Mesothelial cell of epicardium (in vitro differentiated cells): ENCODE measurements at regions not wholly inside any gene's neighbourhood (a gene's known extent, or its start where the extent isn't known, plus 50 kb on each side); places are given as distances from the start of the nearest gene placed in this dataset.

Experiments
- DNase-seq, 2 experiments: peaks; one replicate each; pipeline ENCODE4 v3.0.0; 2021; ENCODE audit warnings: low spot score in 2 of 2; ENCODE audit not compliant: unreplicated experiment in 2 of 2
- H3K27ac Mint-ChIP-seq: 2 replicates; pipeline ENCODE4 v1.8.0; 2021; ENCODE audit warnings: mixed read lengths
- H3K27me3 Mint-ChIP-seq: 2 replicates; pipeline ENCODE4 v1.8.0; 2021; ENCODE audit warnings: low read depth, mixed read lengths
- H3K36me3 Mint-ChIP-seq: 2 replicates; pipeline ENCODE4 v1.8.0; 2021; ENCODE audit warnings: mixed read lengths
- H3K4me1 Mint-ChIP-seq: 2 replicates; pipeline ENCODE4 v1.8.0; 2021; ENCODE audit warnings: mixed read lengths
- H3K4me3 Mint-ChIP-seq: 2 replicates; pipeline ENCODE4 v1.8.0; 2021; ENCODE audit warnings: mild to moderate bottlenecking, moderate library complexity, mixed read lengths
- H3K9me3 Mint-ChIP-seq: 2 replicates; pipeline ENCODE4 v1.8.0; 2021; ENCODE audit warnings: mixed read lengths
- TF ChIP-seq, protein P1 (sequence below): fragments of 200-600 bp; sonication (generic); IDR thresholded peaks from one replicate; pipeline ENCODE4 v1.5.0; 2021; ENCODE audit warnings: antibody characterized with exemption; ENCODE audit not compliant: unreplicated experiment

DNA sequence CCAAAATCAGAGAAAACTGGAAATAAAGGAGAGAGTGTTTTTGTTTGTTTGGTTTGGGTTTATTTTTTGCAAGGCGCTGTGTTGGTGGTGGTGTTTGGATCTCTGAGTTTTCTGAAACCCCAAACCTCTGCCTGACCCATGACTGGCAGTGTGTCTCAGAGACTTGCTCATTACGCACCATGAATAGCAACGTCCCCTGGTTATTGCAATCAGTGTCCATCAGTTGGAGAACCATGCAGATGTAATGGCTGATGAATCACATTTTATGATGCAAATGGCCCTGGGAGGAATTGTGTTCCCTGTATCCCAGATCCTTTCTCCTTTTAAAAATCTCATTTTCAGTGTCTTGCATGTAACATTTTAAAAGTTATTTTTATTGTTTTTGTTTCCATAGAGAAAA is 362.8 kb downstream of the PMP22 start:
- no peak overlapping the region for H3K27ac Mint-ChIP-seq
- no peaks in the 10 kb centered on the region for H3K36me3 Mint-ChIP-seq
- H3K4me3 Mint-ChIP-seq, result no peak overlapping the region

DNA sequence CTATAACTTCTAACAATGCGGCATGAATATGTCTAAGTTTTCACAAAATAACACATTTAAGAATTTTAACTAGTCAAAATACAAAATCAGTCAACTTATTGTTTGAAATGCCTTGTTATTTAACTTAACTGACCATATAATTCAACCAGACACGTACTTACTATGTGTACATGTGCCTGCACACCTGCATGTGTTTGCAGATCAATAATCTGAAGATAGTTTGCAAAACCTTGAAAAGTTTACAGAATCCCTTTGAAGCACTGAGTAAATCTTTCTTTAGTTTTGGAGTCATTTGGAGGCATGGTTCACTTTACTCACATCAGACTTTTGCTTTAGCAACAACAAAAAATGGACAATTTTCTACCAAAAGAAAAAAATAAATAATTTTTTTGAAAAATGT is 363.8 kb downstream of the PMP22 start:
- no peaks in the 10 kb centered on the region for H3K36me3 Mint-ChIP-seq
- no peaks in the 10 kb centered on the region for H3K4me1 Mint-ChIP-seq
- TF ChIP-seq, protein P1, sequence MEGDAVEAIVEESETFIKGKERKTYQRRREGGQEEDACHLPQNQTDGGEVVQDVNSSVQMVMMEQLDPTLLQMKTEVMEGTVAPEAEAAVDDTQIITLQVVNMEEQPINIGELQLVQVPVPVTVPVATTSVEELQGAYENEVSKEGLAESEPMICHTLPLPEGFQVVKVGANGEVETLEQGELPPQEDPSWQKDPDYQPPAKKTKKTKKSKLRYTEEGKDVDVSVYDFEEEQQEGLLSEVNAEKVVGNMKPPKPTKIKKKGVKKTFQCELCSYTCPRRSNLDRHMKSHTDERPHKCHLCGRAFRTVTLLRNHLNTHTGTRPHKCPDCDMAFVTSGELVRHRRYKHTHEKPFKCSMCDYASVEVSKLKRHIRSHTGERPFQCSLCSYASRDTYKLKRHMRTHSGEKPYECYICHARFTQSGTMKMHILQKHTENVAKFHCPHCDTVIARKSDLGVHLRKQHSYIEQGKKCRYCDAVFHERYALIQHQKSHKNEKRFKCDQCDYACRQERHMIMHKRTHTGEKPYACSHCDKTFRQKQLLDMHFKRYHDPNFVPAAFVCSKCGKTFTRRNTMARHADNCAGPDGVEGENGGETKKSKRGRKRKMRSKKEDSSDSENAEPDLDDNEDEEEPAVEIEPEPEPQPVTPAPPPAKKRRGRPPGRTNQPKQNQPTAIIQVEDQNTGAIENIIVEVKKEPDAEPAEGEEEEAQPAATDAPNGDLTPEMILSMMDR, result no peak
- no peak overlapping the region for H3K27ac Mint-ChIP-seq
- DNase-seq, result no peak
- H3K4me3 Mint-ChIP-seq, result no peak overlapping the region
- H3K9me3 Mint-ChIP-seq, result peaks cover 15% of the 10 kb centered on the region
- H3K27me3 Mint-ChIP-seq, result peaks cover 10% of the 10 kb centered on the region

More for the DNA sequence above, 362.8 kb downstream of the PMP22 start:
- Mint-ChIP-seq H3K9me3 (peaks cover 10% of the 10 kb centered on the region), H3K27me3 (peaks cover 10% of the 10 kb centered on the region), H3K4me1 (no peaks in the 10 kb centered on the region)
- TF ChIP-seq, protein P1, result no peak
- no peak for DNase-seq

DNA sequence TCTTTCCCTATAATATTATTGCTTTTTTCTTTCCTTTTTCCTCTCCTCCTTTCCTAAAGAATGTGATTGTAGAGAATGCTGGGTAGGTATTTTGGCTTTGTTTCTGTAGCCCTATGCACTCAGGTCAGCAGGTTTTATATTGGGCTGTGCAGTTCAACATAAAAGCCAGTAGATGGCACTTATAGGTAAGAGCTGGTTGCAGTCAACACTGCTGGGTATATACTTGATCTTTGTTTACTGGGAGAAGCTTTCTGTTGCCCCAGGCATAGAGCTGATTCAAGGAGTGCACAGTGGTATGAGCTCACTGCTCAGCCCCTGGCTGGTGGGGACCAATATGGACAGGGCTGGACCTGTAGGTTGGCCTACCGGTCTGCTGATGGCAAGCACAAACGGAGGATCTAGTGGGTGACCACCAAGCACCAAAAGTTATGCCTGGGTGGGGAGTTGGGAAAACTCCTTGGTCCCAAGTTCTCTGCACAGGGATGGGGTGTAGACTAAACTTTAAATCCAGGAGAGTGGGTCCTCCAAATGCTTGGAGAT is 378.9 kb downstream of the PMP22 start:
- Mint-ChIP-seq H3K4me1 (no peaks in the 10 kb centered on the region), H3K27ac (no peak overlapping the region)

DNA sequence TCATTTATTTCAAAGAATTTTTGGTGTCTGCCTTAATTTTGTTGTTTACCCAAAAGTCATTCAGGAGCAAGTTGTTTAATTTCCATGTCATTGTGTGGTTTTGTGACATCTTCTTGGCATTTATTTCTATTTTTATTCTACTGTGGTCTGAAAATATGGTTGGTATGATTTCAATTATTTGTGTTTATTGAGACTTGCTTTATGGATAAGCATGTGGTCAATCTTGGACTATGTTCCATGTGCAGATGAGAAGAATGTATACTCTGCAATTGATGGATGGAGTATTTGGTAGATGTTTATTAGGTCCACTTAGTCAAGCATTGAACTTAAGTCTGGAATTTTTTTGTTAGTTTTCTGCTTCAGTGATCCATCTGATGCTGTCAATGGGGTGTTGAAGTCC is 383.0 kb downstream of the PMP22 start:
- TF ChIP-seq, protein P1, result no peak
- H3K9me3 Mint-ChIP-seq, result peaks cover 53% of the 10 kb centered on the region
- H3K36me3 Mint-ChIP-seq, result peaks cover 4% of the 10 kb centered on the region
- peaks cover 2% of the 10 kb centered on the region for H3K27me3 Mint-ChIP-seq
- no peak overlapping the region for H3K4me3 Mint-ChIP-seq
- H3K4me1 Mint-ChIP-seq, result no peaks in the 10 kb centered on the region
- DNase-seq, result no peak
- H3K27ac Mint-ChIP-seq, result no peak overlapping the region

More for the DNA sequence above, 378.9 kb downstream of the PMP22 start:
- Mint-ChIP-seq H3K9me3 (peaks cover 63% of the 10 kb centered on the region), H3K36me3 (peaks cover 4% of the 10 kb centered on the region), H3K4me3 (no peak overlapping the region), H3K27me3 (peaks cover 2% of the 10 kb centered on the region)
- no peak for DNase-seq
- TF ChIP-seq, protein P1, result no peak

DNA sequence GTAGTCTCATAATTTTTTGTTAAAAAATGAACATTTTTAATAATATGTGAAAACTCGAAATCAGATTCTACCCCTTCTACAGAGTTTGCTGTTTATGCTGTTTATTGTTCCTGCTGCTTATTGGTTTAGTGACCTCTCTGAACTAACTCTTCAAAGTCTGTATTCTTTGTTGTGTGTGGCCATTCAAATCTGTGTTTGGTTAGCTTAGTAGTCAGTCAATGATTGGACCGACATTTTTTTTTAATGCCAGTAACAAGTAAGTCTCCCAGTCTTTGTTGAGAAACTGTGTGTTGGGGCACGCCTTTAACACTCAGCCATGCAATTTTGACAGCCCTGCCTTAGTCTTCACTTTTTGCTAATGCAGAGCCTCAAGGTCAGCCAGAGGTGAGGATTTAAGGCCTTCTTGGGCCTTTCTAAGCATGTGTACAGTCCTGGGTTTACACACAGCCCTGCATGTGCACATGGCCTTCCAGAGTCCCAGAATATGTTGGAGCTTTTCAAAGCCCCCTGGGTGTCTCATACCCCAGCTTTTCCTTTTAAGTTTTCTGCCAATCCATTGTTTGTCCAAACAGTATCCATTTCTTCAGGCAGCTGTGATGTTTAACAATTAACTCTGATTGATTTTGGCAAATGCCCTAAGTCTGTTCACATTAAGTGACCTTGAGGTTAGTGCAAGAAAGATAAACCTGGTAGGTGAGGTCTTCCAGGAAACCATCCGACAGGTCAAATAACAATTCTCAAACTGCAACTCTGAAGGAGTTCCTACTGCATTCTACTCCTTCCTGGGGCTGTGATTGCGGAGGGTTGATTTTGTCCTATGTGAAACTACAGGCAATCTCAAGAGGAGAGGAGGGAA is 389.3 kb downstream of the PMP22 start:
- Mint-ChIP-seq H3K9me3 (peaks cover 1% of the 10 kb centered on the region), H3K27me3 (peaks cover 12% of the 10 kb centered on the region), H3K36me3 (no peaks in the 10 kb centered on the region), H3K4me3 (no peak overlapping the region), H3K27ac (no peak overlapping the region), H3K4me1 (no peaks in the 10 kb centered on the region)
- TF ChIP-seq, protein P1, result no peak
- no peak for DNase-seq
